ENCODE measurements at regions not wholly inside any gene's neighbourhood (a gene's known extent, or its start where the extent isn't known, plus 50 kb on each side); places are given as distances from the start of the nearest gene placed in this dataset.

- no peak overlapping the region for H3K4me3 ChIP-seq (ENCODE audit: low read depth in 1 of 2, low read length in 2 of 2)
- no peak overlapping the region for H3K27ac ChIP-seq (ENCODE audit: low read depth, low read length)
- peaks cover 0 to 2% of the 10 kb centered on the region in 2 donors for H3K27me3 ChIP-seq (ENCODE audit: control insufficient read depth in 1 of 2, insufficient read depth in 2 of 2, low read length in 2 of 2)
- H3K36me3 ChIP-seq (ENCODE audit: control insufficient read depth in 1 of 2, insufficient read depth in 2 of 2, low read length in 2 of 2): no peaks in the 10 kb centered on the region
- H3K4me1 ChIP-seq (ENCODE audit: control insufficient read depth in 1 of 2, insufficient read depth in 2 of 2, low read length in 2 of 2): no peaks in the 10 kb centered on the region
- H3K9ac ChIP-seq (ENCODE audit: low read depth in 1 of 2, low read length in 2 of 2): no peak overlapping the region
- no peaks in the 10 kb centered on the region for H3K9me3 ChIP-seq (ENCODE audit: control insufficient read depth in 1 of 2, low read length in 2 of 2)
Observed at GRCh38 chr4:81971061-81971460, 402.7 kb downstream of the HNRNPD start.

GRCh38 chr4:81970454-81970853, 403.3 kb downstream of the HNRNPD start:
- no peak overlapping the region for H3K4me3 ChIP-seq (ENCODE audit: low read depth in 1 of 2, low read length in 2 of 2)
- no peak overlapping the region for H3K27ac ChIP-seq (ENCODE audit: low read depth, low read length)
- no peaks in the 10 kb centered on the region for H3K36me3 ChIP-seq (ENCODE audit: control insufficient read depth in 1 of 2, insufficient read depth in 2 of 2, low read length in 2 of 2)
- H3K27me3 ChIP-seq (ENCODE audit: control insufficient read depth in 1 of 2, insufficient read depth in 2 of 2, low read length in 2 of 2): peaks cover 0 to 2% of the 10 kb centered on the region in 2 donors
- no peak overlapping the region for H3K9ac ChIP-seq (ENCODE audit: low read depth in 1 of 2, low read length in 2 of 2)
- no peaks in the 10 kb centered on the region for H3K4me1 ChIP-seq (ENCODE audit: control insufficient read depth in 1 of 2, insufficient read depth in 2 of 2, low read length in 2 of 2)
- H3K9me3 ChIP-seq (ENCODE audit: control insufficient read depth in 1 of 2, low read length in 2 of 2): no peaks in the 10 kb centered on the region

- Histone ChIP-seq H3K9me3 (ENCODE audit: control insufficient read depth in 1 of 2, low read length in 2 of 2) (no peaks in the 10 kb centered on the region), H3K27ac (ENCODE audit: low read depth, low read length) (no peak overlapping the region), H3K4me3 (ENCODE audit: low read depth in 1 of 2, low read length in 2 of 2) (no peak overlapping the region), H3K36me3 (ENCODE audit: control insufficient read depth in 1 of 2, insufficient read depth in 2 of 2, low read length in 2 of 2) (no peaks in the 10 kb centered on the region), H3K27me3 (ENCODE audit: control insufficient read depth in 1 of 2, insufficient read depth in 2 of 2, low read length in 2 of 2) (no peaks in the 10 kb centered on the region), H3K4me1 (ENCODE audit: control insufficient read depth in 1 of 2, insufficient read depth in 2 of 2, low read length in 2 of 2) (no peaks in the 10 kb centered on the region), H3K9ac (ENCODE audit: low read depth in 1 of 2, low read length in 2 of 2) (no peak overlapping the region)
Observed at GRCh38 chr4:81966676-81967075, 407.1 kb downstream of the HNRNPD start.

- H3K27ac ChIP-seq (ENCODE audit: low read depth, low read length): no peak overlapping the region
- H3K36me3 ChIP-seq (ENCODE audit: control insufficient read depth in 1 of 2, insufficient read depth in 2 of 2, low read length in 2 of 2): no peaks in the 10 kb centered on the region
- H3K27me3 ChIP-seq (ENCODE audit: control insufficient read depth in 1 of 2, insufficient read depth in 2 of 2, low read length in 2 of 2): no peaks in the 10 kb centered on the region
- no peak overlapping the region for H3K9ac ChIP-seq (ENCODE audit: low read depth in 1 of 2, low read length in 2 of 2)
- H3K4me1 ChIP-seq (ENCODE audit: control insufficient read depth in 1 of 2, insufficient read depth in 2 of 2, low read length in 2 of 2): no peaks in the 10 kb centered on the region
- no peaks in the 10 kb centered on the region for H3K9me3 ChIP-seq (ENCODE audit: control insufficient read depth in 1 of 2, low read length in 2 of 2)
- H3K4me3 ChIP-seq (ENCODE audit: low read depth in 1 of 2, low read length in 2 of 2): no peak overlapping the region
Observed at GRCh38 chr4:81965911-81966310, 407.9 kb downstream of the HNRNPD start.

GRCh38 chr4:81965454-81965853, 408.3 kb downstream of the HNRNPD start:
- Histone ChIP-seq H3K9me3 (ENCODE audit: control insufficient read depth in 1 of 2, low read length in 2 of 2) (no peaks in the 10 kb centered on the region), H3K27ac (ENCODE audit: low read depth, low read length) (no peak overlapping the region), H3K27me3 (ENCODE audit: control insufficient read depth in 1 of 2, insufficient read depth in 2 of 2, low read length in 2 of 2) (no peaks in the 10 kb centered on the region), H3K9ac (ENCODE audit: low read depth in 1 of 2, low read length in 2 of 2) (no peak overlapping the region), H3K4me3 (ENCODE audit: low read depth in 1 of 2, low read length in 2 of 2) (no peak overlapping the region), H3K4me1 (ENCODE audit: control insufficient read depth in 1 of 2, insufficient read depth in 2 of 2, low read length in 2 of 2) (no peaks in the 10 kb centered on the region), H3K36me3 (ENCODE audit: control insufficient read depth in 1 of 2, insufficient read depth in 2 of 2, low read length in 2 of 2) (no peaks in the 10 kb centered on the region)

- H3K27me3 ChIP-seq (ENCODE audit: control insufficient read depth in 1 of 2, insufficient read depth in 2 of 2, low read length in 2 of 2): no peaks in the 10 kb centered on the region
Observed at GRCh38 chr4:81963763-81964020, 410.1 kb downstream of the HNRNPD start.

GRCh38 chr4:81963015-81963762, 410.6 kb downstream of the HNRNPD start:
- Histone ChIP-seq H3K27ac (ENCODE audit: low read depth, low read length) (no peak overlapping the region), H3K4me1 (ENCODE audit: control insufficient read depth in 1 of 2, insufficient read depth in 2 of 2, low read length in 2 of 2) (no peaks in the 10 kb centered on the region), H3K27me3 (ENCODE audit: control insufficient read depth in 1 of 2, insufficient read depth in 2 of 2, low read length in 2 of 2) (no peaks in the 10 kb centered on the region), H3K9me3 (ENCODE audit: control insufficient read depth in 1 of 2, low read length in 2 of 2) (no peaks in the 10 kb centered on the region), H3K9ac (ENCODE audit: low read depth in 1 of 2, low read length in 2 of 2) (no peak overlapping the region), H3K36me3 (ENCODE audit: control insufficient read depth in 1 of 2, insufficient read depth in 2 of 2, low read length in 2 of 2) (no peaks in the 10 kb centered on the region), H3K4me3 (ENCODE audit: low read depth in 1 of 2, low read length in 2 of 2) (no peak overlapping the region)

More at GRCh38 chr4:81963763-81964020, 410.1 kb downstream of the HNRNPD start:
- H3K36me3 ChIP-seq (ENCODE audit: control insufficient read depth in 1 of 2, insufficient read depth in 2 of 2, low read length in 2 of 2): no peaks in the 10 kb centered on the region
- H3K27ac ChIP-seq (ENCODE audit: low read depth, low read length): no peak overlapping the region
- no peaks in the 10 kb centered on the region for H3K4me1 ChIP-seq (ENCODE audit: control insufficient read depth in 1 of 2, insufficient read depth in 2 of 2, low read length in 2 of 2)
- H3K4me3 ChIP-seq (ENCODE audit: low read depth in 1 of 2, low read length in 2 of 2): no peak overlapping the region
- no peak overlapping the region for H3K9ac ChIP-seq (ENCODE audit: low read depth in 1 of 2, low read length in 2 of 2)
- no peaks in the 10 kb centered on the region for H3K9me3 ChIP-seq (ENCODE audit: control insufficient read depth in 1 of 2, low read length in 2 of 2)

- H3K9ac ChIP-seq (ENCODE audit: low read depth in 1 of 2, low read length in 2 of 2): no peak overlapping the region
- no peaks in the 10 kb centered on the region for H3K27me3 ChIP-seq (ENCODE audit: control insufficient read depth in 1 of 2, insufficient read depth in 2 of 2, low read length in 2 of 2)
- no peaks in the 10 kb centered on the region for H3K9me3 ChIP-seq (ENCODE audit: control insufficient read depth in 1 of 2, low read length in 2 of 2)
- no peaks in the 10 kb centered on the region for H3K4me1 ChIP-seq (ENCODE audit: control insufficient read depth in 1 of 2, insufficient read depth in 2 of 2, low read length in 2 of 2)
- H3K36me3 ChIP-seq (ENCODE audit: control insufficient read depth in 1 of 2, insufficient read depth in 2 of 2, low read length in 2 of 2): no peaks in the 10 kb centered on the region
- H3K4me3 ChIP-seq (ENCODE audit: low read depth in 1 of 2, low read length in 2 of 2): no peak overlapping the region
- H3K27ac ChIP-seq (ENCODE audit: low read depth, low read length): no peak overlapping the region
Observed at GRCh38 chr4:81960961-81961360, 412.8 kb downstream of the HNRNPD start.

GRCh38 chr4:81954271-81954670, 419.5 kb downstream of the HNRNPD start:
- H3K9me3 ChIP-seq (ENCODE audit: control insufficient read depth in 1 of 2, low read length in 2 of 2): no peaks in the 10 kb centered on the region
- H3K27me3 ChIP-seq (ENCODE audit: control insufficient read depth in 1 of 2, insufficient read depth in 2 of 2, low read length in 2 of 2): no peaks in the 10 kb centered on the region
- no peaks in the 10 kb centered on the region for H3K36me3 ChIP-seq (ENCODE audit: control insufficient read depth in 1 of 2, insufficient read depth in 2 of 2, low read length in 2 of 2)
- no peak overlapping the region for H3K9ac ChIP-seq (ENCODE audit: low read depth in 1 of 2, low read length in 2 of 2)
- H3K4me3 ChIP-seq (ENCODE audit: low read depth in 1 of 2, low read length in 2 of 2): no peak overlapping the region
- peaks cover 0 to 13% of the 10 kb centered on the region in 2 donors for H3K4me1 ChIP-seq (ENCODE audit: control insufficient read depth in 1 of 2, insufficient read depth in 2 of 2, low read length in 2 of 2)
- no peak overlapping the region for H3K27ac ChIP-seq (ENCODE audit: low read depth, low read length)

GRCh38 chr4:81951891-81952455, 421.8 kb downstream of the HNRNPD start:
- H3K36me3 ChIP-seq (ENCODE audit: control insufficient read depth in 1 of 2, insufficient read depth in 2 of 2, low read length in 2 of 2): no peaks in the 10 kb centered on the region
- H3K27ac ChIP-seq (ENCODE audit: low read depth, low read length): no peak overlapping the region
- H3K4me1 ChIP-seq (ENCODE audit: control insufficient read depth in 1 of 2, insufficient read depth in 2 of 2, low read length in 2 of 2): peaks cover 0 to 16% of the 10 kb centered on the region in 2 donors
- H3K9me3 ChIP-seq (ENCODE audit: control insufficient read depth in 1 of 2, low read length in 2 of 2): no peaks in the 10 kb centered on the region
- H3K4me3 ChIP-seq (ENCODE audit: low read depth in 1 of 2, low read length in 2 of 2): no peak overlapping the region
- no peaks in the 10 kb centered on the region for H3K27me3 ChIP-seq (ENCODE audit: control insufficient read depth in 1 of 2, insufficient read depth in 2 of 2, low read length in 2 of 2)
- H3K9ac ChIP-seq (ENCODE audit: low read depth in 1 of 2, low read length in 2 of 2): no peak overlapping the region

All from duodenal mucosa (tissue), 2 donors.